ENCODE measurements at regions not wholly inside any gene's neighbourhood (a gene's known extent, or its start where the extent isn't known, plus 50 kb on each side); places are given as distances from the start of the nearest gene placed in this dataset.

DNA sequence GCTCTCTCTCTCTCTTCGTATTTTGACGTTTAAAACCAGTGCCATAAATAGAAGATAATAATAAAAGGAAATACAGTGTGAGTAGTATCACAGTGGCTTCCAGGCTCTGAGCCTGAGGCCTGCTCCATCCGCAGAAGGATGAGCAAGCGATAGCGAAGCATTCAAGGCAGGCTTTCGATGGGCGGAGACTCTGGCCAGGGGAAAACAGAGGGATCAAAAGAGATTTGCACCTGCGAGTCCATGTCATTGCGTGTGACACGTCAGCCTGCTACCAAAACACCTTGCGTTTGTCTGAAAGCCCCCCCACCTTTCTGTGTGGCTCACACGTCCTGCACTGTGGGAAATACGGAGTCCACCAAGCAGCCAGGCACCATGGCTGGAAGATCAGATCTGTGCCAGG, 377.3 kb upstream of the SULF2 start:
- TF ChIP-seq, protein P1, sequence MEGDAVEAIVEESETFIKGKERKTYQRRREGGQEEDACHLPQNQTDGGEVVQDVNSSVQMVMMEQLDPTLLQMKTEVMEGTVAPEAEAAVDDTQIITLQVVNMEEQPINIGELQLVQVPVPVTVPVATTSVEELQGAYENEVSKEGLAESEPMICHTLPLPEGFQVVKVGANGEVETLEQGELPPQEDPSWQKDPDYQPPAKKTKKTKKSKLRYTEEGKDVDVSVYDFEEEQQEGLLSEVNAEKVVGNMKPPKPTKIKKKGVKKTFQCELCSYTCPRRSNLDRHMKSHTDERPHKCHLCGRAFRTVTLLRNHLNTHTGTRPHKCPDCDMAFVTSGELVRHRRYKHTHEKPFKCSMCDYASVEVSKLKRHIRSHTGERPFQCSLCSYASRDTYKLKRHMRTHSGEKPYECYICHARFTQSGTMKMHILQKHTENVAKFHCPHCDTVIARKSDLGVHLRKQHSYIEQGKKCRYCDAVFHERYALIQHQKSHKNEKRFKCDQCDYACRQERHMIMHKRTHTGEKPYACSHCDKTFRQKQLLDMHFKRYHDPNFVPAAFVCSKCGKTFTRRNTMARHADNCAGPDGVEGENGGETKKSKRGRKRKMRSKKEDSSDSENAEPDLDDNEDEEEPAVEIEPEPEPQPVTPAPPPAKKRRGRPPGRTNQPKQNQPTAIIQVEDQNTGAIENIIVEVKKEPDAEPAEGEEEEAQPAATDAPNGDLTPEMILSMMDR (IDR thresholded peaks at IDR 0.05), result no peak
- no peak for TF ChIP-seq POLR2A (IDR thresholded peaks at IDR 0.05)
